Transverse colon (tissue), 4 donors: ENCODE measurements at regions not wholly inside any gene's neighbourhood (a gene's known extent, or its start where the extent isn't known, plus 50 kb on each side); places are given as distances from the start of the nearest gene placed in this dataset.
"Not testable (repeated sequence)": the region's sequence is repeated elsewhere in the genome, so short reads cannot be mapped to it uniquely, and the experiment has no call there.

ENCODE experiments used
- DNase-seq: peaks from one replicate; pipeline ENCODE4 v3.0.0-alpha.2; 2019
- H3K27ac ChIP-seq, 4 donors: fragments of 200-600 bp; sonication (generic); 2 replicates each; pipeline ENCODE4 v1.5.1; 2016 to 2018; ENCODE audit warnings: inconsistent platforms in 4 of 4
- H3K27me3 ChIP-seq: fragments of 200-600 bp; sonication (generic); 2 replicates; pipeline ENCODE4 v1.5.1; 2017; ENCODE audit warnings: inconsistent platforms
- H3K36me3 ChIP-seq, 4 donors: fragments of 200-600 bp; sonication (generic); 2 replicates each; pipeline ENCODE4 v1.5.1; 2017 to 2019; ENCODE audit warnings: inconsistent platforms in 4 of 4
- H3K4me1 ChIP-seq, 4 donors: fragments of 200-600 bp; sonication (generic); 2 replicates each; pipeline ENCODE4 v1.5.1; 2017 to 2020; ENCODE audit warnings: inconsistent platforms in 4 of 4
- H3K4me3 ChIP-seq, 4 donors: fragments of 200-600 bp; sonication (generic); 1 replicate in 1 of 4; 2 replicates in 3 of 4; pipeline versions ENCODE4 v1.5.1 to v1.6.1; 2017 to 2019; ENCODE audit warnings: inconsistent platforms in 4 of 4
- H3K9me3 ChIP-seq, 2 donors: fragments of 200-600 bp; sonication (generic); 2 replicates each; pipeline ENCODE4 v1.5.1; 2017 to 2019; ENCODE audit warnings: inconsistent platforms in 2 of 2
- WGBS, 2 donors: methylation state at CpG; one replicate each; pipeline ENCODE4 v1.1.5; 2018; ENCODE audit warnings: low coverage in 1 of 2; 5-methylcytosine and 5-hydroxymethylcytosine counted together
- in situ Hi-C, 4 donors: fragments of 200-750 bp; cut with MboI; loops; one replicate each; pipeline versions ENCODE4 v1.15.0 to v1.15.1; 2017; ENCODE audit warnings: low sequenced_read_pairs in 3 of 4, low pct_ligation_motif_present in 1 of 4, low pct_unique_long_range_greater_than_20kb in 1 of 4
- intact Hi-C: fragments of 100-400 bp; cut with DNase I; formaldehyde crosslinking; loops from one replicate; pipeline ENCODE4 v1.15.1; 2023; ENCODE audit warnings: low total_unique reads

GRCh38 chr4:4046686-4047085 is 180.0 kb downstream of the OTOP1 start:
- WGBS, 2 donors: 46 to 56% methylated on average over 4 to 5 of the region's 5 CpGs
- DNase-seq, H3K9me3 ChIP-seq, H3K4me1 ChIP-seq, H3K36me3 ChIP-seq, H3K4me3 ChIP-seq, intact Hi-C loops, H3K27me3 ChIP-seq, in situ Hi-C loops, H3K27ac ChIP-seq: not testable (repeated sequence)

GRCh38 chr4:4047202-4047601 is 179.5 kb downstream of the OTOP1 start:
- H3K36me3 ChIP-seq, in situ Hi-C loops, H3K4me1 ChIP-seq, H3K27ac ChIP-seq, H3K4me3 ChIP-seq, DNase-seq, H3K9me3 ChIP-seq, H3K27me3 ChIP-seq, intact Hi-C loops: not testable (repeated sequence)
- 35 to 41% methylated on average over 7 to 12 of the region's 12 CpGs for WGBS, 2 donors

GRCh38 chr4:4048227-4048626 is 178.5 kb downstream of the OTOP1 start:
- 55 to 67% methylated on average over 3 to 8 of the region's 8 CpGs for WGBS, 2 donors
- H3K4me1 ChIP-seq, in situ Hi-C loops, H3K4me3 ChIP-seq, H3K36me3 ChIP-seq, intact Hi-C loops, DNase-seq, H3K27ac ChIP-seq, H3K27me3 ChIP-seq, H3K9me3 ChIP-seq: not testable (repeated sequence)

- H3K4me1 ChIP-seq, DNase-seq, H3K27ac ChIP-seq, H3K9me3 ChIP-seq, H3K27me3 ChIP-seq, H3K4me3 ChIP-seq, H3K36me3 ChIP-seq, intact Hi-C loops, in situ Hi-C loops: not testable (repeated sequence)
- WGBS, 2 donors: 76% methylated on average over 3 of the region's 3 CpGs; no CpG with 5 or more reads in 1 of the 2 donors
These were observed 175.9 kb downstream of the OTOP1 start for GRCh38 chr4:4050781-4051180.

GRCh38 chr4:4052933-4053332 is 173.8 kb downstream of the OTOP1 start:
- H3K36me3 ChIP-seq, H3K27ac ChIP-seq, in situ Hi-C loops, H3K4me3 ChIP-seq, intact Hi-C loops, H3K9me3 ChIP-seq, H3K27me3 ChIP-seq, H3K4me1 ChIP-seq, DNase-seq: not testable (repeated sequence)
- WGBS, 2 donors: 48% methylated on average over 2 of the region's 2 CpGs; no CpG with 5 or more reads in 1 of the 2 donors

- 60 to 100% methylated on average over 1 to 3 of the region's 3 CpGs for WGBS, 2 donors
- in situ Hi-C loops: not testable (repeated sequence)
These were observed 169.5 kb downstream of the OTOP1 start for GRCh38 chr4:4057226-4057625.

GRCh38 chr4:4084171-4084570 is 142.6 kb downstream of the OTOP1 start:
- 72 to 89% methylated on average over 6 of the region's 6 CpGs for WGBS, 2 donors
- H3K27ac ChIP-seq, H3K27me3 ChIP-seq, DNase-seq, H3K9me3 ChIP-seq, H3K4me1 ChIP-seq, H3K36me3 ChIP-seq, intact Hi-C loops, H3K4me3 ChIP-seq: not testable (repeated sequence)
- in situ Hi-C loops: loop anchor here in 1 of 4 donors (25.0 kb wide), 1 partner anchor 97 kb away; no protein-coding TSS in a partner anchor

More at GRCh38 chr4:4057226-4057625, 169.5 kb downstream of the OTOP1 start:
- H3K27me3 ChIP-seq, H3K27ac ChIP-seq, H3K9me3 ChIP-seq, H3K36me3 ChIP-seq, DNase-seq, H3K4me1 ChIP-seq, H3K4me3 ChIP-seq, intact Hi-C loops: not testable (repeated sequence)

GRCh38 chr4:4089716-4090419 is 136.9 kb downstream of the OTOP1 start:
- H3K27ac ChIP-seq, DNase-seq, H3K27me3 ChIP-seq, H3K36me3 ChIP-seq, H3K4me1 ChIP-seq, H3K4me3 ChIP-seq, H3K9me3 ChIP-seq, intact Hi-C loops: not testable (repeated sequence)
- WGBS, 2 donors: 46 to 57% methylated on average over 1 to 5 of the region's 7 CpGs
- in situ Hi-C loops: loop anchor here in 1 of 4 donors (25.0 kb wide), 1 partner anchor 103 kb away; no protein-coding TSS in a partner anchor

GRCh38 chr4:4090720-4091119 is 136.0 kb downstream of the OTOP1 start:
- H3K27ac ChIP-seq, intact Hi-C loops, H3K4me1 ChIP-seq, H3K36me3 ChIP-seq, H3K4me3 ChIP-seq, DNase-seq, H3K27me3 ChIP-seq, H3K9me3 ChIP-seq: not testable (repeated sequence)
- WGBS, 2 donors: 29 to 73% methylated on average over 3 to 4 of the region's 4 CpGs
- in situ Hi-C loops: loop anchor here in 1 of 4 donors (25.0 kb wide), 1 partner anchor 103 kb away; no protein-coding TSS in a partner anchor

GRCh38 chr4:4092159-4092558 is 134.6 kb downstream of the OTOP1 start:
- H3K4me1 ChIP-seq, H3K27ac ChIP-seq, intact Hi-C loops, H3K27me3 ChIP-seq, H3K4me3 ChIP-seq, H3K36me3 ChIP-seq, H3K9me3 ChIP-seq, DNase-seq: not testable (repeated sequence)
- in situ Hi-C loops: loop anchor here in 1 of 4 donors (25.0 kb wide), 1 partner anchor 105 kb away; no protein-coding TSS in a partner anchor
- 49 to 84% methylated on average over 3 to 4 of the region's 4 CpGs for WGBS, 2 donors

GRCh38 chr4:4099610-4100009 is 127.1 kb downstream of the OTOP1 start:
- DNase-seq, H3K4me1 ChIP-seq, H3K27me3 ChIP-seq, H3K9me3 ChIP-seq, H3K36me3 ChIP-seq, H3K4me3 ChIP-seq, intact Hi-C loops, H3K27ac ChIP-seq: not testable (repeated sequence)
- WGBS, 2 donors: 45% methylated on average over 2 of the region's 4 CpGs; no CpG with 5 or more reads in 1 of the 2 donors
- in situ Hi-C loops: loop anchor here in 1 of 4 donors (25.0 kb wide), 1 partner anchor 112 kb away; no protein-coding TSS in a partner anchor
